LNCaP clone FGC (cell line): ENCODE measurements at regions not wholly inside any gene's neighbourhood (a gene's known extent, or its start where the extent isn't known, plus 50 kb on each side); places are given as distances from the start of the nearest gene placed in this dataset.
A peak's percentile ranks its signal among the peaks of the same experiment; 100 is the strongest.

ENCODE experiments used
- DNase-seq: peaks from one replicate; pipeline ENCODE4 v3.0.0-alpha.2; 2011; ENCODE audit warnings: low read depth
- H3K4me3 ChIP-seq: 2 replicates; pipeline ENCODE4 v1.5.1; 2011; ENCODE audit warnings: mild to moderate bottlenecking, low read depth, low read length, control low read depth
- CTCF ChIP-seq: IDR thresholded peaks from 2 replicates; pipeline ENCODE4 v1.5.1; 2012; ENCODE audit warnings: mild to moderate bottlenecking; ENCODE audit not compliant: control insufficient read depth, insufficient read depth; ENCODE audit errors: extremely low read depth

- no peak for TF ChIP-seq CTCF
- no peak overlapping the region for H3K4me3 ChIP-seq
- DNase-seq, result no peak
Observed at GRCh38 chr18:41530970-41531369, 424.1 kb upstream of the PIK3C3 start.

- no peak for DNase-seq
- no peak for TF ChIP-seq CTCF
Observed at GRCh38 chr18:41529093-41529492, 425.9 kb upstream of the PIK3C3 start.

GRCh38 chr18:41526054-41526453 lies 429.0 kb upstream of the PIK3C3 start:
- DNase-seq, result no peak
- H3K4me3 ChIP-seq, result no peak overlapping the region
- TF ChIP-seq CTCF, result no peak

More at GRCh38 chr18:41529093-41529492, 425.9 kb upstream of the PIK3C3 start:
- H3K4me3 ChIP-seq, result no peak overlapping the region

GRCh38 chr18:41524674-41525470 lies 430.2 kb upstream of the PIK3C3 start:
- peak; percentile 94 for DNase-seq
- no peak for TF ChIP-seq CTCF
- no peak overlapping the region for H3K4me3 ChIP-seq

- no peak for TF ChIP-seq CTCF
- H3K4me3 ChIP-seq, result no peak overlapping the region
- DNase-seq, result no peak
Observed at GRCh38 chr18:41517142-41517541, 437.9 kb upstream of the PIK3C3 start.

GRCh38 chr18:41513438-41513837 lies 441.6 kb upstream of the PIK3C3 start:
- no peak for DNase-seq
- no peak overlapping the region for H3K4me3 ChIP-seq
- TF ChIP-seq CTCF, result no peak

- TF ChIP-seq CTCF, result no peak
- DNase-seq, result no peak
Observed at GRCh38 chr18:41504316-41504715, 450.7 kb upstream of the PIK3C3 start.

More at GRCh38 chr18:41504316-41504715, 450.7 kb upstream of the PIK3C3 start:
- H3K4me3 ChIP-seq, result no peak overlapping the region
